ENCODE measurements at regions not wholly inside any gene's neighbourhood (a gene's known extent, or its start where the extent isn't known, plus 50 kb on each side); places are given as distances from the start of the nearest gene placed in this dataset.

GRCh38 chr4:54607067-54607466 lies 50.7 kb upstream of the KIT start:
- no TSS peak for BruUV-seq (replicated peaks)
- H3K27ac ChIP-seq (ENCODE audit: low read depth, low read length, poor library complexity, severe bottlenecking), result no peak overlapping the region
- H3K4me1 ChIP-seq (ENCODE audit: insufficient read depth, low read length, poor library complexity, severe bottlenecking), result no peaks in the 10 kb centered on the region
- H3K36me3 ChIP-seq (ENCODE audit: insufficient read depth, low read length, poor library complexity, severe bottlenecking), result no peaks in the 10 kb centered on the region
- TF ChIP-seq CTCF (conservative IDR thresholded peaks at IDR 0.05; ENCODE audit: low read depth, low read length) (no peak), EZH2 (IDR thresholded peaks at IDR 0.05; ENCODE audit: borderline replicate concordance, low read depth, low read length, poor library complexity, severe bottlenecking) (no peak)
- no peaks in the 10 kb centered on the region for H3K9me3 ChIP-seq (ENCODE audit: low read depth, low read length, poor library complexity, severe bottlenecking)
- H3K27me3 ChIP-seq (replicated peaks; ENCODE audit: insufficient read depth, low read depth, low read length, poor library complexity), result no peaks in the 10 kb centered on the region
- ChIA-PET POLR2A (ENCODE audit: low non-redundant PET) (interaction anchor here (0.6 kb wide), 1 partner anchor 340 kb away, joined by 3 read pairs; no protein-coding TSS in a partner anchor), CTCF (no interaction called here)
- DNase-seq (ENCODE audit: low spot score), result no peak
- H3K4me3 ChIP-seq (ENCODE audit: low read depth, low read length, poor library complexity, severe bottlenecking), result no peak overlapping the region
- intact Hi-C loops (cut with micrococcal nuclease; ENCODE audit: unreplicated experiment), result no loop called here

- Histone ChIP-seq H3K27ac (ENCODE audit: low read depth, low read length, poor library complexity, severe bottlenecking) (no peak overlapping the region), H3K4me1 (ENCODE audit: insufficient read depth, low read length, poor library complexity, severe bottlenecking) (no peaks in the 10 kb centered on the region), H3K4me3 (ENCODE audit: low read depth, low read length, poor library complexity, severe bottlenecking) (no peak overlapping the region), H3K36me3 (ENCODE audit: insufficient read depth, low read length, poor library complexity, severe bottlenecking) (no peaks in the 10 kb centered on the region), H3K27me3 (replicated peaks; ENCODE audit: insufficient read depth, low read depth, low read length, poor library complexity) (no peaks in the 10 kb centered on the region), H3K9me3 (ENCODE audit: low read depth, low read length, poor library complexity, severe bottlenecking) (no peaks in the 10 kb centered on the region)
- ChIA-PET POLR2A (ENCODE audit: low non-redundant PET) (interaction anchor here (0.6 kb wide), 1 partner anchor 339 kb away, joined by 3 read pairs; no protein-coding TSS in a partner anchor), CTCF (no interaction called here)
- DNase-seq (ENCODE audit: low spot score), result no peak
- TF ChIP-seq CTCF (conservative IDR thresholded peaks at IDR 0.05; ENCODE audit: low read depth, low read length), result no peak
- no peak for TF ChIP-seq EZH2 (IDR thresholded peaks at IDR 0.05; ENCODE audit: borderline replicate concordance, low read depth, low read length, poor library complexity, severe bottlenecking)
- intact Hi-C loops (cut with micrococcal nuclease; ENCODE audit: unreplicated experiment), result no loop called here
- no TSS peak for BruUV-seq (replicated peaks)
Measured at GRCh38 chr4:54607521-54607920, 50.2 kb upstream of the KIT start.
